ENCODE measurements at regions not wholly inside any gene's neighbourhood (a gene's known extent, or its start where the extent isn't known, plus 50 kb on each side); places are given as distances from the start of the nearest gene placed in this dataset.

DNA sequence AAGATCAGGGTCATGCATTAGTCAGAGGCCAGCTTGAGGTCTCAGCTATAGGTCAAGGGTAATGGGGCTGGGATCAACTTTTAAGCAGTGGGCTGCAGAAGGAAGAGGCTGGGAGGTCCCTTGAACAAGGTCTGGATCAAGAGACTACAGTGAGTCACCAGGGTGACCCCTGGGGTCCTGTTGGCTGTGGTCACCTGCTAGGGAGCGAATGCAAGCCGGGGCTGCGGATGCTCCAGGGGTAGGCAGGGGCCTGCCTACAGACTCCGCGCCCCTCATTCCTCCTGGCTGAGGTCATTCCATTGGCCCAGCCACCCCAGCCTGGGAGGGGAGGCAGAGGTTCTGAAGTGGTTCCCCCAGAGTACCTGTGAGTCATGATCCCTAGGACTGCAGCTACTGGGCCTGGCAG is 110.4 kb downstream of the CYP26B1 start:
- FAIRE-seq (no peak), DNase-seq (ENCODE audit: insufficient read length, low spot score) (no peak)
- TF ChIP-seq, protein P1, sequence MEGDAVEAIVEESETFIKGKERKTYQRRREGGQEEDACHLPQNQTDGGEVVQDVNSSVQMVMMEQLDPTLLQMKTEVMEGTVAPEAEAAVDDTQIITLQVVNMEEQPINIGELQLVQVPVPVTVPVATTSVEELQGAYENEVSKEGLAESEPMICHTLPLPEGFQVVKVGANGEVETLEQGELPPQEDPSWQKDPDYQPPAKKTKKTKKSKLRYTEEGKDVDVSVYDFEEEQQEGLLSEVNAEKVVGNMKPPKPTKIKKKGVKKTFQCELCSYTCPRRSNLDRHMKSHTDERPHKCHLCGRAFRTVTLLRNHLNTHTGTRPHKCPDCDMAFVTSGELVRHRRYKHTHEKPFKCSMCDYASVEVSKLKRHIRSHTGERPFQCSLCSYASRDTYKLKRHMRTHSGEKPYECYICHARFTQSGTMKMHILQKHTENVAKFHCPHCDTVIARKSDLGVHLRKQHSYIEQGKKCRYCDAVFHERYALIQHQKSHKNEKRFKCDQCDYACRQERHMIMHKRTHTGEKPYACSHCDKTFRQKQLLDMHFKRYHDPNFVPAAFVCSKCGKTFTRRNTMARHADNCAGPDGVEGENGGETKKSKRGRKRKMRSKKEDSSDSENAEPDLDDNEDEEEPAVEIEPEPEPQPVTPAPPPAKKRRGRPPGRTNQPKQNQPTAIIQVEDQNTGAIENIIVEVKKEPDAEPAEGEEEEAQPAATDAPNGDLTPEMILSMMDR (IDR thresholded peaks at IDR 0.05; ENCODE audit: insufficient read depth, missing control alignments), result no peak

- no peak for FAIRE-seq
- no peak for DNase-seq (ENCODE audit: insufficient read length, low spot score)
- TF ChIP-seq, protein P1 (IDR thresholded peaks at IDR 0.05; ENCODE audit: insufficient read depth, missing control alignments), result no peak
Observed at GRCh38 chr2:72036595-72036994, 111.1 kb downstream of the CYP26B1 start.

DNA sequence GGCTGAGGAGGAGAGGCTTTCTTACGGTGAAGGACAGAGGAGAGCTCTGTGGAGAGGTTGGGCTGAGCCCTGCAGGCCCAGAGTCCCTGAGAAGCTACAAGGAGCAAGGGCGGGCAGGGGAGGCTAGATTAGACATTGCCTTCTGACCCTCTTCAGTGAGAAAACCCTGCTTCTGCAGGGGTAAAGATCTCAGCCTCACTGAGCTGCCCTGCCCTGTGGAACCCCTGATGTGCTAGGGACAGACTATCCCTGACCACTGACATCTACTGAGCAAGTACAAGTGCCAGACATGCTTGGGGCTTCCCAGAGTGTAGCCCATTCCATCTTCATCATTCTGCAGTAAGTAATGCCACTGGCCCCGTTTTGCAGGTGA is 111.5 kb downstream of the CYP26B1 start:
- DNase-seq (ENCODE audit: insufficient read length, low spot score) (no peak), FAIRE-seq (no peak)
- TF ChIP-seq, protein P1 (IDR thresholded peaks at IDR 0.05; ENCODE audit: insufficient read depth, missing control alignments), result no peak

DNA sequence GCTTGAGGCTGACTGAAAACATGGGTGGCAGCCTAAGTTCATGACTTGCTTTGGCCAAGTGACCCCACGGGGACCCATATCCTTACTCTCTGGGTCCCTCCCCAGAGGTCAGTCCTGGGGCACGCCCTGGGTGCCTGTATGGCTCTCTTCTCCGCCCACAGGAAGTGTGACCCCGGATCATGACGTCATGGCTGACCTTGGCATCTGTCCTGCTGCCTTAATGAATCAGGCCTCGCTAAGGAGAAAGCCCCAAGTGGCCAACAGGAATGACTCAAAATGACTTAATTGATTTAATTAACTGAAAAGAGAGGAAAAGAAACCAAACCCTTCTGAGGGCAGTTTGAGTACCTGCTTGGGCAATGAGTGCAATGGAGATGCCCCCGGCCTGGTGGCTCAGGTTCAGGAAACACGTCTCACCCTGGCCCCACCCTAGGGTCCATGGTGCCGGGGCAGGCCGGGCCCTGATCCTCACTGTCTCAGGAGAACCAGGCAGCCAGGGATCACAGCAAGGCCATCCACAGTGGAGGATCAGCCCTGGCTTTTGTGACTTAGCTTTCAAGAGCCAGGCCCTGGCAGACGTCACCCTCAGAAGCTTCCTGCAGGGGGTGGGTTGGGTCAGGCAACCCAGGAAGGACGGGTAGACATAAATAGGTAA is 112.0 kb downstream of the CYP26B1 start:
- no peak for FAIRE-seq
- no peak for DNase-seq (ENCODE audit: insufficient read length, low spot score)
- TF ChIP-seq, protein P1 (IDR thresholded peaks at IDR 0.05; ENCODE audit: insufficient read depth, missing control alignments), result no peak

- TF ChIP-seq, protein P1 (IDR thresholded peaks at IDR 0.05; ENCODE audit: insufficient read depth, missing control alignments), result no peak
- FAIRE-seq, result no peak
- no peak for DNase-seq (ENCODE audit: insufficient read length, low spot score)
Observed at GRCh38 chr2:72034353-72035095, 113.1 kb downstream of the CYP26B1 start.

DNA sequence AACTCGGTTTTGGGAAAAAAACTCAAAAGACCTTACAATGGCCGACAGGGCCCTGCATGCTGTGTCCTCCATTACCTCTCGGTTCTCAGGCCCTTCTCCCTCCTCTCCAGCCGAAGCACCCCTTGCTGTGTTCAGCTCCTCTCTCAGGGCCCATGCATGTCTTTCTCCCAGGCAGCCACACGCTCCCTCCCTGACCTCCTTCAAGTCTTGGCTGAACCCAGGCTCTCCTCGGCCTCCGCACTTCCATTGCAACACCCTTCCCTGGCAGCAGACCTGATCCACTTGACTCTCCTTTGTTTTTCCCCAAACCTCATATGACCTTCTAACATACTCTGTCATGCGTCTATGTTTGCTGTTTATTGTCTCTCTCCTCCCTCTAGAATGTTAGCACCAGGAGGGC is 114.0 kb downstream of the CYP26B1 start:
- FAIRE-seq (no peak), DNase-seq (ENCODE audit: insufficient read length, low spot score) (no peak)
- TF ChIP-seq, protein P1 (IDR thresholded peaks at IDR 0.05; ENCODE audit: insufficient read depth, missing control alignments), result no peak

DNA sequence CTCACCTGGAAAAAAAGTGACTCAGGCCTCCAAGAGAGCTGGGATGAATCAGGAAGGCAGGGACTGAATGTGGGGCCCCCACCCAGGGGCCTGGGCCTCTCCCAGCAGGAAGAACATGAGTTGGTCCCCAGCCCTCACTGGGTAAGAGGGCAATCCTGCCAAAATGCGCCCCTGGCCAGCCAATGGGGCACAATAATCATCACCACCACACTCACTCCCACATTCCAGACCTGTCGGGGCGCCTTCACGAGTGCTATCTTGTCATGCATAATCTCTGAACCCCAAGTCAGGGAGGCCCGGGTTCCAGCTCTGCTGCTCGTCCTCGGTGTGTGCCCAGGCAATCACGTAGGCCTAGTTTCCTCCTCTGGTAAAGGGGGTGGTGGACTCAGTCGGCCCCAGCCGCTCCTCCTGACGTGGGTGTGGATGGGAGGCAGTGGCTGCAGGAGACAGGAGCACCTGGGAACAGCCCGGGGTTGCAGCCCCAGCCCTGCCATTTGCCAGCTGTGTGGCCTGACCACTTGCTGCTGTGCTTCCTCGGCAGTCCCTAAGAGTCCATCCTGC is 115.1 kb downstream of the CYP26B1 start:
- no peak for FAIRE-seq
- TF ChIP-seq, protein P1 (IDR thresholded peaks at IDR 0.05; ENCODE audit: insufficient read depth, missing control alignments), result no peak

More for the DNA sequence above, 115.1 kb downstream of the CYP26B1 start:
- DNase-seq (ENCODE audit: insufficient read length, low spot score), result no peak

Data from D721Med (cell line).